SK-N-SH treated with all-trans-retinoic acid at 6 μM for 48 hours (cell line): ENCODE measurements at regions not wholly inside any gene's neighbourhood (a gene's known extent, or its start where the extent isn't known, plus 50 kb on each side); places are given as distances from the start of the nearest gene placed in this dataset.

Experiments
- ARNTL ChIP-seq: fragments of 450-650 bp; formaldehyde crosslinking; IDR thresholded peaks from 2 replicates; pipeline ENCODE4 v1.5.0; 2020; ENCODE audit warnings: low read depth, mild to moderate bottlenecking, moderate library complexity, borderline replicate concordance
- CSDC2 ChIP-seq: fragments of 250-450 bp; sonication (Bioruptor Pico); IDR thresholded peaks from 2 replicates; pipeline ENCODE4 v1.5.0; 2020; ENCODE audit warnings: mild to moderate bottlenecking, moderate library complexity
- ISL1 ChIP-seq: fragments of 250-450 bp; sonication (Bioruptor Pico); IDR thresholded peaks from 2 replicates; pipeline ENCODE4 v2.1.2; 2022; ENCODE audit warnings: mild to moderate bottlenecking, moderate library complexity
- PPARA ChIP-seq: fragments of 250-450 bp; sonication (Bioruptor Pico); IDR thresholded peaks from 2 replicates; pipeline ENCODE4 v1.5.0; 2020; ENCODE audit warnings: mild to moderate bottlenecking, borderline replicate concordance
- RARB ChIP-seq: fragments of 250-450 bp; sonication (Bioruptor Pico); IDR thresholded peaks from 2 replicates; pipeline ENCODE4 v1.8.0; 2021; ENCODE audit warnings: mild to moderate bottlenecking, moderate library complexity
- ZFP3 ChIP-seq: fragments of 250-450 bp; sonication (Bioruptor Pico); IDR thresholded peaks from 2 replicates; pipeline ENCODE4 v1.5.0; 2020; ENCODE audit warnings: mild to moderate bottlenecking, moderate library complexity
- ZNF565 ChIP-seq: fragments of 450-650 bp; formaldehyde crosslinking; conservative IDR thresholded peaks from 2 replicates; pipeline ENCODE4 v1.5.0; 2020; ENCODE audit warnings: low read depth, mild to moderate bottlenecking, moderate library complexity
- ZNF70 ChIP-seq: fragments of 450-650 bp; formaldehyde crosslinking; IDR thresholded peaks from 2 replicates; pipeline ENCODE4 v1.5.0; 2020; ENCODE audit warnings: mild to moderate bottlenecking, moderate library complexity
- TF ChIP-seq, protein P1 (sequence below): fragments of 250-450 bp; sonication (Bioruptor Pico); IDR thresholded peaks from 2 replicates; pipeline ENCODE4 v1.5.1; 2020; ENCODE audit warnings: low read depth, mild to moderate bottlenecking, moderate library complexity
- TF ChIP-seq, protein P2 (sequence below): fragments of 250-450 bp; sonication (Bioruptor Pico); IDR thresholded peaks from 2 replicates; pipeline ENCODE4 v1.8.0; 2020; ENCODE audit warnings: mild to moderate bottlenecking, moderate library complexity, borderline replicate concordance
- TF ChIP-seq, protein P3 (sequence below): fragments of 250-450 bp; sonication (Bioruptor Pico); IDR thresholded peaks from 2 replicates; pipeline ENCODE4 v1.5.1; 2021; ENCODE audit warnings: mild to moderate bottlenecking, moderate library complexity

DNA sequence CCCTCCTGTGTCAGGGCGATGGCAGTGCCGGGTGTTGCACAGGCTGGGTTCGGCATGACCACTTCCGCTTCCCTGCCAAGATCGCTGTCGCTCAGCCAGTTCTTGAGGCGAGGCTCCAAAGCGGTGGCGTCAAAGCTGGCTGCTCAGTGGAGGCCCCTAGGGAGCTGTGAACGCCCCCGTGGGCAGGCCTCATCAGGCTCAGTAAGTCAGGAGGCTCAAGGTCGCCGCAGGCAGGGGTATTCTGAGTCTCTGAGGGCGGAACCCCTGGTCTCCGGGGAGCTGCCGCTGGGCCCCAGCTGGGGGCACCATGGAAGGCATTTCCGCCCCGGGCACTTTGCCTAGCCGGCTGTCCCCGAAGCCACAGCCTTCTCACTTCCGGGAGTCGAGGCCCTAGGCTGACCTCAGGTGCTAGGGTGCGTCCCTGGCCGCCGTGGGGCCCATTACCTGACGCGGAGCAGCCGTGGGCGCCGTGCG is 210.4 kb downstream of the SOCS6 start:
- TF ChIP-seq, protein P1, sequence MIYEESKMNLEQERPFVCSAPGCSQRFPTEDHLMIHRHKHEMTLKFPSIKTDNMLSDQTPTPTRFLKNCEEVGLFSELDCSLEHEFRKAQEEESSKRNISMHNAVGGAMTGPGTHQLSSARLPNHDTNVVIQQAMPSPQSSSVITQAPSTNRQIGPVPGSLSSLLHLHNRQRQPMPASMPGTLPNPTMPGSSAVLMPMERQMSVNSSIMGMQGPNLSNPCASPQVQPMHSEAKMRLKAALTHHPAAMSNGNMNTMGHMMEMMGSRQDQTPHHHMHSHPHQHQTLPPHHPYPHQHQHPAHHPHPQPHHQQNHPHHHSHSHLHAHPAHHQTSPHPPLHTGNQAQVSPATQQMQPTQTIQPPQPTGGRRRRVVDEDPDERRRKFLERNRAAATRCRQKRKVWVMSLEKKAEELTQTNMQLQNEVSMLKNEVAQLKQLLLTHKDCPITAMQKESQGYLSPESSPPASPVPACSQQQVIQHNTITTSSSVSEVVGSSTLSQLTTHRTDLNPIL, result no peak
- TF ChIP-seq CSDC2, result no peak
- TF ChIP-seq, protein P2, sequence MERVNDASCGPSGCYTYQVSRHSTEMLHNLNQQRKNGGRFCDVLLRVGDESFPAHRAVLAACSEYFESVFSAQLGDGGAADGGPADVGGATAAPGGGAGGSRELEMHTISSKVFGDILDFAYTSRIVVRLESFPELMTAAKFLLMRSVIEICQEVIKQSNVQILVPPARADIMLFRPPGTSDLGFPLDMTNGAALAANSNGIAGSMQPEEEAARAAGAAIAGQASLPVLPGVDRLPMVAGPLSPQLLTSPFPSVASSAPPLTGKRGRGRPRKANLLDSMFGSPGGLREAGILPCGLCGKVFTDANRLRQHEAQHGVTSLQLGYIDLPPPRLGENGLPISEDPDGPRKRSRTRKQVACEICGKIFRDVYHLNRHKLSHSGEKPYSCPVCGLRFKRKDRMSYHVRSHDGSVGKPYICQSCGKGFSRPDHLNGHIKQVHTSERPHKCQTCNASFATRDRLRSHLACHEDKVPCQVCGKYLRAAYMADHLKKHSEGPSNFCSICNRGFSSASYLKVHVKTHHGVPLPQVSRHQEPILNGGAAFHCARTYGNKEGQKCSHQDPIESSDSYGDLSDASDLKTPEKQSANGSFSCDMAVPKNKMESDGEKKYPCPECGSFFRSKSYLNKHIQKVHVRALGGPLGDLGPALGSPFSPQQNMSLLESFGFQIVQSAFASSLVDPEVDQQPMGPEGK (CRISPR knock-in tag), result no peak
- TF ChIP-seq ZNF70 (CRISPR knock-in tag), result no peak
- no peak for TF ChIP-seq RARB
- TF ChIP-seq, protein P3, sequence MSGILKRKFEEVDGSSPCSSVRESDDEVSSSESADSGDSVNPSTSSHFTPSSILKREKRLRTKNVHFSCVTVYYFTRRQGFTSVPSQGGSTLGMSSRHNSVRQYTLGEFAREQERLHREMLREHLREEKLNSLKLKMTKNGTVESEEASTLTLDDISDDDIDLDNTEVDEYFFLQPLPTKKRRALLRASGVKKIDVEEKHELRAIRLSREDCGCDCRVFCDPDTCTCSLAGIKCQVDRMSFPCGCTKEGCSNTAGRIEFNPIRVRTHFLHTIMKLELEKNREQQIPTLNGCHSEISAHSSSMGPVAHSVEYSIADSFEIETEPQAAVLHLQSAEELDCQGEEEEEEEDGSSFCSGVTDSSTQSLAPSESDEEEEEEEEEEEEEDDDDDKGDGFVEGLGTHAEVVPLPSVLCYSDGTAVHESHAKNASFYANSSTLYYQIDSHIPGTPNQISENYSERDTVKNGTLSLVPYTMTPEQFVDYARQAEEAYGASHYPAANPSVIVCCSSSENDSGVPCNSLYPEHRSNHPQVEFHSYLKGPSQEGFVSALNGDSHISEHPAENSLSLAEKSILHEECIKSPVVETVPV (CRISPR knock-in tag), result no peak
- no peak for TF ChIP-seq ZFP3 (CRISPR knock-in tag)
- TF ChIP-seq ARNTL, result no peak
- no peak for TF ChIP-seq PPARA (CRISPR knock-in tag)
- no peak for TF ChIP-seq ZNF565
- no peak for TF ChIP-seq ISL1 (CRISPR knock-in tag)
